Gastrocnemius medialis (tissue), 4 donors: ENCODE measurements at regions not wholly inside any gene's neighbourhood (a gene's known extent, or its start where the extent isn't known, plus 50 kb on each side); places are given as distances from the start of the nearest gene placed in this dataset.

ENCODE experiments used
- POLR2A ChIP-seq, 2 donors: fragments of 450-650 bp; IDR thresholded peaks; one replicate each; pipeline ENCODE4 v1.6.1; 2017; ENCODE audit warnings: antibody characterized with exemption in 2 of 2, mild to moderate bottlenecking in 2 of 2, moderate library complexity in 2 of 2
- TF ChIP-seq, protein P1 (sequence below), 5 experiments: fragments of 450-650 bp in 3 of 5; fragments of 200-600 bp in 2 of 5; sonication (generic) in 2 of 5; IDR thresholded peaks in 4 of 5; conservative IDR thresholded peaks in 1 of 5; 1 replicate in 4 of 5; 2 replicates in 1 of 5; pipeline ENCODE4 v1.5.1; 2016 to 2019; ENCODE audit warnings: antibody characterized with exemption in 5 of 5, mild to moderate bottlenecking in 3 of 5, moderate library complexity in 3 of 5

DNA sequence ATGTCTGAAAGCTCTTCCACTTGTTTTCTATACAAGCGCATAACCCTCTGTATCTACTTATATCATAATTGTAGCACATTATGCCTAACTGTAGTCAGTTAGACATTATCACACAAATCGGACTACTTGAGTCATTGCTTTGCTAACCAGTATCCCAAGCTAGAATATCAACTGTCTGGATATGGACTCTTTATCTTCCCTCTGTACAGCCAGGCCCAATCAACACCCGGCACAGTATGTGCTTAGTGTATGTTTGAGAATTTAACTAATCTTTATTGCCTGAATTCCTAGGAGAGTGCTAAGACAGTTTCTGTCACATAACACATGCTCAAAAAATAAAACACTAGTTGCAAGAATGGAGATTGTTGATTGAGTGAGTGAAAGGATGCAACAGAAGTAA, 211.2 kb downstream of the ARL4A start:
- TF ChIP-seq POLR2A (IDR thresholded peaks at IDR 0.05): no peak
- TF ChIP-seq, protein P1, sequence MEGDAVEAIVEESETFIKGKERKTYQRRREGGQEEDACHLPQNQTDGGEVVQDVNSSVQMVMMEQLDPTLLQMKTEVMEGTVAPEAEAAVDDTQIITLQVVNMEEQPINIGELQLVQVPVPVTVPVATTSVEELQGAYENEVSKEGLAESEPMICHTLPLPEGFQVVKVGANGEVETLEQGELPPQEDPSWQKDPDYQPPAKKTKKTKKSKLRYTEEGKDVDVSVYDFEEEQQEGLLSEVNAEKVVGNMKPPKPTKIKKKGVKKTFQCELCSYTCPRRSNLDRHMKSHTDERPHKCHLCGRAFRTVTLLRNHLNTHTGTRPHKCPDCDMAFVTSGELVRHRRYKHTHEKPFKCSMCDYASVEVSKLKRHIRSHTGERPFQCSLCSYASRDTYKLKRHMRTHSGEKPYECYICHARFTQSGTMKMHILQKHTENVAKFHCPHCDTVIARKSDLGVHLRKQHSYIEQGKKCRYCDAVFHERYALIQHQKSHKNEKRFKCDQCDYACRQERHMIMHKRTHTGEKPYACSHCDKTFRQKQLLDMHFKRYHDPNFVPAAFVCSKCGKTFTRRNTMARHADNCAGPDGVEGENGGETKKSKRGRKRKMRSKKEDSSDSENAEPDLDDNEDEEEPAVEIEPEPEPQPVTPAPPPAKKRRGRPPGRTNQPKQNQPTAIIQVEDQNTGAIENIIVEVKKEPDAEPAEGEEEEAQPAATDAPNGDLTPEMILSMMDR (IDR thresholded peaks at IDR 0.05 in 4 of 5, conservative IDR thresholded peaks at IDR 0.05 in 1 of 5): no peak
